ENCODE measurements at regions not wholly inside any gene's neighbourhood (a gene's known extent, or its start where the extent isn't known, plus 50 kb on each side); places are given as distances from the start of the nearest gene placed in this dataset.

DNA sequence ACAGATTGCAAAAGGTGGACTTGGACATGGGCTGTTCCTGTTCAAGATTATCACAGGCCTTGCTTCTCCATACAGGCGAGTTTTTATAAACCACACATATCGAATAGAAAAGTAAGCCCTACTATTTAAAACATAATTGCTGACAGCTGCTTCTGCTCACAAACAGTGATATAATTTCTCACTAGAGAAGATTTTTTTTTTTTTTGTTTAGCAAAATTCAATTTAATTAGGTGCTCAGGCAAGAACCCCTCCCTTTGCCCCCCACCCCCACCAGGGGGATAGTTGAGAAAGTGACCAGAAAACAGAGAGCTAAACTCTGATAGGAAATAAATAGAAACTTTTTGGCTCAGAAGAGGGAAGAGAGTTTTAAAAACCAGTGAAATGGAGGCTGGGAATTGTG is 132.8 kb upstream of the CRY1 start:
- DNase-seq = no peak

DNA sequence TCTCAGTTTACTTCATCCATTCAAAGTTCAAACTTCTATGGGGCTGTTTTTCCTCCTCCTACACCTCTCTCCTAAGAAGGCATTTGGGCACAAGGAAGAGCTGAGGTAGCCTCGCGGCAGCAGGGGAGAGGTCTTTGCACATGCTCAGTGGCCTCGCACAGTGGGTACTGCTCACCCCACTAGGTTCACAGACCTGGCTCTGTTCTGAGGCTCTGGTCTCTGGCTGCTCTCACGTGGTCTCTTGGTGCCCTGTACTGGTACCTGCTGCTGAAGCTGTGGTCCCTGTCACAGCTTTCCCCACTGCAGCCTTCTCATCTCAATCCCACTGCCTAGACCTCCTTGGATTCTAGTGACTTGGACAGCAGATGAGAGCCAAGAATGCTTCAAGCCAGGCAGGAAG is 134.7 kb upstream of the CRY1 start:
- DNase-seq = no peak

DNA sequence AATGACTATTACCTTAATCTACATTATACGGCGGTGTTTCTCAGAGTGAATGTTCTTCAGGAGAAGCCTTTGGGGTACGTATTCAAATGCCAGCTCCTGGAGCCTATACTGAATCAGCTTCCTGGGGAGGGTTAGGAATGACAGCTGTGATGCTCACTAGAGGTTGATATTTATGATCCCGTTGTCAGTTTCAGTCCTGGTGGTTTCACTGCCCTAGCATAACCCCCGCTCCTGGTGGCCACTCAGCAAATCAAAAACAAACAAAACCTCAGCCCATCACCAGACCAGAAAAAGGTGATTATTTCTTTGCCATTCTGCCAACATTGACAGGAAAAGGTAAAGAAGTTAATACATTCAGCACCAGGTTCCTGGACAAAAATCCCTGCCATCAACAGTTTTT is 136.5 kb upstream of the CRY1 start:
- DNase-seq = no peak

DNA sequence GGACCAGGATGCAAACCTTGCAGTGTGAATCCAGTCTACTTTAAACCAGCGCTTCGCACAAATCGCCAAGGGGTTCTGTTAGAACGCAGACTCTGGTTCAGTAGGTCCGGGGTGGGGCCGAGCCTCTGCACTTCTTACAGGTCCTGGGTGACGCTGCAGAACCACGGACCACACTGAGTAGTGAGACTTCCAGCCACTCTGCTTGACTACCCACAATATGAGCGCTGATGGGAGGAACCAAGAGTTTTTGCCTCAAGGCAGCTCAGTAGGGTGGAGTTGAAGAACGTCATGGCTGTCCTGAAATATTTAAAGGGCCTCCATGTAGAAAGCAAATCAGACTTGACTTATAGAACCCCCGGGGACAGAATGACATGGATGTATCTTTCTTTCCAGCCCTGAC is 138.0 kb upstream of the CRY1 start:
- no peak for DNase-seq

DNA sequence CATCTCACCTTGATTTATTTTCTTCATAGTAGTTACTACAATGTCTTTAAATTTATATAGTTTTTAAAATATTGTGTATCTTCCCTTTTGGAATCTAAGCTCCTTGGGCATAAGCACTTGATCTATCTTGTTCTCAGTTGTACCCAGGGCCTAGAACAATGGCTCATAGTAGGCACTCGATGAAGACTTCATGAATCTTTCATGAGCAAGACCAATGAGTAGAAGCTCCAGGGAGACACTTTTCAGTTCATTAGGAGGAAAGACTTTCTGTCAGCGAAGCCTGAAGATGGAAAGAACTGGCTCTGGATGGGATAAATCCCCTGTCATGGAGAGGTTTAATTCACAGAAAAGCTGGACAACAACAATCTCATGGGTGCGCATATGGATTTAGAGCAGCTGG is 140.2 kb upstream of the CRY1 start:
- no peak for DNase-seq

DNA sequence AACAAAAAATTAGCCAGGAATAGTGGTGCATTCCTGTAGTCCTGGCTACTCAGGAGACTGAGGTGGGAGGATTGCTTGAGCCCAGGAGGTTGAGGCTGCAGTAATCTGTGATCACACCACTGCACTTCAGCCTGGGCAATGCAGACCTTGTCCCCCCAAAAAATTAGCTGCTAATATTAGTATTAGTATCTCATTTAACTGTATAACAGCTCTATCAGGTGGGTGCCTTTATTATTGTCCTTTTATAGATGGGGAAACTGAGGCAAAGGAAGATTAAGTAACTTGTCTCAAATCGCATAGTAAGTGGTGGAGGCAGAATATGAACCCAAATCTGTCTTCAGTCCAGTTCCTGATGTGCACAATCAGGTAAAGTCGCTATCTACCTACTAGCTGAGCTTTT is 142.3 kb upstream of the CRY1 start:
- DNase-seq = no peak

DNA sequence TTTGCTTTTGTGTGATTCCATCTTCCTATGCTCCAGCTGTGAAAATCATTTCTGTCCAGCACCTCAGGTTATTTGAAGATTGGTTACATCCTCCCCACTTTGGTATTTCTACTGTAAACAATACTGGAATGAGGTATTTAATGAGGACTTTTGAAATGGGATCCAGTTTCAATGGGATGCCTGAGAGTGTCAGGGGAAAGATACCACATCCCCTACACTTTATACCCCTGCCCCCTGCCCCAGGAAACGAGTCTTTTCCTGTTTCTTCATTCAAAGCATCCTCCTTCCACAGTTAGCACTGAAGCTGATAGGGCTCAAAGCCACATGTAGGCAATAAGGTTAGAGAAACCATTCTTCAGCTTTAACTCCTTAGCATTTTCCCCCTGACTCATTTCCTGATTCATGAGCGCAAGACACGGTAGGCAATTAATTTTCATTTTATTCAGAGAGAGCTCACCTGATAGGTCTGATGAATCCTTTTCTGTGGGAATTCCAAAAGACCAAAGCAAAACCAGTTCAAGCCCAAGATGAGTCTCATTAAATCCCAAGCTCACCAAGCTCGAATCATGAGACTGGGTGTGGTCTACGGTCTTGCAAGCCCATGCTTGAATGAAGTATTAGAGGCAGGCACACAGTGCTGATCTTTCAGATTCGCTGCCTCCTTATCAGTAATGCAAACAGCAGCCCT is 143.6 kb upstream of the CRY1 start:
- no peak for DNase-seq

DNA sequence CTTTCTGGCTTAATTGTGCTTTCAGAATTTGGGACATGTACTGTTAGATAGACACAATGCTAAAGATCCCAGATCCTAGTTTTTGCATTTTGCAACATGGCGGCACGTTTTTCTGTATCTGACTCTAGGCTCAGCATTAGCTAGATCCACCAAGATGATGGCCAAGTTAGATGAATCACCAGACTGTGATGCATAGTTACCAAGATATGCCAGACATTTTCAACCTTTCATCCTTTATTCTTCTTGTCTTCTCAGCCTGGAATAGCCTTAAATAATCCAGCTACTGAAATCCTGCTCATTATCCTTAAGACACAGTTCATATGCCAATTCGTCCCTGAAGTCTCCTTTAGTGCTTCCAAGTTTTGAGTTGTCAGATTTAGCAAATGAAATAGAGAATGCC is 144.9 kb upstream of the CRY1 start:
- no peak for DNase-seq

DNA sequence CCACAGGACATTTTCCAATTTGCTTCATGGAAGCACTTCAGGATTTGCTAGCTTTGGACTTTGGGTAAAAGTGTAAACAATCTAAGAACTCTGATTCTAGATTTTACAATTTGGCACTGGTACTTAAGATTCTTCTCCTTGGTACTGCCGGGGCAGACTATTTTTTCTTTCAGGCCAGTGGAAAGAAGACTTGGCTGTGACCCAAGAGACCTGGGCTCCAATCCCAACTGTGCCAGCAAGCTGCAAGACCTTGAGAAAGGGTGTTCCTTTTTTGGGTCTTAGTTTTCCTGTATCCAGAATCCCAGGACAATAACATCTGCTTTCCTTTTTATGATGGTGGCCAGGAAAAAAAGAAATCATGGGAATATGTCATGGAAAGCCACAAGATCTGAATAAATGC is 148.1 kb upstream of the CRY1 start:
- no peak for DNase-seq

DNA sequence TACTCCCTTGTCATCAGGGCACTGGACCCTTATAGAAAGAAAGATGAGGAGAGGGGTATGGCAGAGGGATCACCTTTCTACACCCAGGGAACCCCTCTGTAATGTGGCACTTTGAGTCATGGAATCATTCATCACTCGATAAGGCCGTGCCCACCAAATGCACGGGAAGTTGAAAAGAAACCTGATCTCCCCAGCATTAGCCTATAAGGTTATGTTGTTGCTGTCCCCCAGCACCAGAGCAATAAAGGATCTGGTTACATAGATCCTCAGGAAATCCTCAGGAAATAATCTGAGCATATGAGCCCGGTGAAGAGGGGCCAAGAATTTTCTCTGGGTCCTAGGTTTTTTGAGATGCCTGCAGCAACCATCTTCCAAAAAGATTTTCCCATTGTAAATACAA is 148.8 kb upstream of the CRY1 start:
- no peak for DNase-seq

DNA sequence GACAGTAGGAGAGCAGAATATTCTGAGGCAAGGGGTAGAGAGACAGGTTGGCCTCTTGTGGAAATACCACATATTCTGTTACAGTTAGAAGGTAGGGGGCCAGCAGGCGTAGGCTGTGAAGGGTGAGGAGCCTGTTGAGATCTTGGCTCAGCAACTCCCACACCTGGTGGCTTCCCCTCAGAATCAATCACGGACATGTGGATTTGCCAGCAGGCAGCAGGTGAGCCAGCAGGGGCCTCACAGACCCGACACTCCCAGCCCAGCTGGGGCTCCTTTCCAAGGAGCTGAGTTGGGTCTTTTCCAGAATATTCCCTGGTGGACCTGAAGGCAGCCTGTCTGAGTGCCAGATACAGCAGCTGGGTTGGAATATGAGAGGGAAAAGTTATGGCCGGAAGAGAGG is 150.0 kb upstream of the CRY1 start:
- no peak for DNase-seq

DNA sequence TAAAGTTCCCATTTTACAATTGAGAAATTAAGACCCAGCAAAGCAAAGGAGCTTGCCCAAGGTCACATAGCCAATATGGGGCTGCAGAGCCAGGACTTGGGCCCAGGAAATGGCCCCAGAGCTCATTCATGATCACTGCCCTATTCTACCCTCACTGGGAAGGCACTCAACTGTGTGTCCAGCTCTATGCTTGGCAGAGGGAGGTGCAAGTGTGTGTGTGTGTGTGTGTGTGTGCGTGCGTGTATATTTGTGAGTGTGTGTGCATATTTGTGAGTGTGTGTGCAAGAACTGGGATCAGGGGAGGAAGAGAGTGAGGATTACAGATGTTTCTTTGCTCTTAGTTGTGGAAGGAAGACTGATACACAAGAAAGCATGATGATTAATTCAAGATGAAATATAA is 151.2 kb upstream of the CRY1 start:
- DNase-seq = no peak

DNA sequence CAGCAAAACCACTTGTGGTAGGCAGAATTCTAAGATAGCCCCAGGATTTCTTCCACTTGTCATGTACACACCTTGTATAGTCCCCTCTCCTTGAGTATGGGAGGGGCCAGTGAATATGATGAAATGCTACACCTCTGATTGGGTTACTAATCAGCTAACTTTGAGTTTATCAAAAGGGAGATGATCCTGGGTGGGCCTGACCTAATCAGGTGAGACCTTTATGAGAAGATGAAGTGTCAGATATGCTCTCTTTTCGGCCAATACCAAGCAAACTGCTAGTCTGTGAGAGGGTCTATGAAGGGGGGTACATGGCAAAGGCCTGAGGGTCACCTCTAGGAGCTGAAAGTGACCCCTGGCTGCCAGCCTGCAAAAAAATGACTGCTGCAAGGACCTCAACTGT is 154.3 kb upstream of the CRY1 start:
- no peak for DNase-seq

DNA sequence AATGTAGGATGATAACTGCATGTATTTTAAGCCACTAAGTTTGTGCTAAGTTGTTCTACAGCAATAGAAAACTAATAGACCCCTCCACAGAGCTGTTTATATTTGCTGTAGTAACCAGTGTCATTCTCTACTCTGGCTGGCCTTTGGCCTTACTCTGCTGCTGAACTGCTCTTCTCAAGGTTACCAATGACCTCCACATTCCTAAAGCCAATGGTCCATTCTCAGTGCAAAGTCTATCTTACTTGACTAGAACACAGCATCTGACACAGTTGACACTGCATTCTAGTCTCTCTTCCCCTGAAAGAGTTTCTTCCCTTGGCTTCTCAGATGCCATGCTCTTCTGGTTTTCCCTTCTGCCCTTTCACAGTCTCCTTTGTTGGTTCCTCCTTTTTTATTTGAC is 154.8 kb upstream of the CRY1 start:
- DNase-seq = no peak

DNA sequence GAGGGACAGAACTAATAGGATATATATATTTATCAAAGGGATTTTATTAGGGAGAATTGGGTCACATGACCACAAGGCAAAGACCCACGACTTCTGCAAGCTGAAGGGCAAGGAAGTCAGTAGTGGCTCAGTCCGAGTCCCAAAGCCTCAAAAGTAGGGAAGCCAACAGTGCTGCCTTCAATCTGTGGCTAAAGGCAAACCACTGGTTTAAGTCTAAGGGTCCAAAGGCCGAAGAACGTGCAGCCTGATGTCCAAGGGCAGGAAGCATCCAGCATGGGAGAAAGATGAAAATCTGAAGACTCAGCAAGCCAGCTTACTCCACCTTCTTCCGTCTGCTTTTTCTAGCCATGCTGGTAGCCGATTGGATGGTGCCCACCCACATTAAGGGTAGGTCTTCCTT is 157.9 kb upstream of the CRY1 start:
- DNase-seq = no peak

DNA sequence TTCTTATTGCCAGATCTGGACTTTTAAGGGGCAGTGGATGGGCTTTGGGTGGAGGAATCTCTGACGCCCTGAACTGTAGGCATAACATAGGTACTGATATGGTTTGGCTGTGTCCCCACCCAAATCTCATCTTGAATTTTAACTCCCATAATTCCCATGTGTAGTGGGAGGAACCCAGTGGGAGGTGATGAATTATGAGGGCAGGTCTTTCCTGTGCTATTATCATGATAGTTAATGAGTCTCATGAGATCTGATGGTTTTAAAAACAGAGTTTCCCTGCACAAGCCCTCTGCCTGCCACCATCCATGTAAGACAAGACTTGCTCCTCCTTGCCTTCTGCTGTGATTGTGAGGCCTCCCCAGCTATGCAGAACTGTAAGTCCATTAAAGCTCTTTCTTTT is 160.0 kb upstream of the CRY1 start:
- no peak for DNase-seq

DNA sequence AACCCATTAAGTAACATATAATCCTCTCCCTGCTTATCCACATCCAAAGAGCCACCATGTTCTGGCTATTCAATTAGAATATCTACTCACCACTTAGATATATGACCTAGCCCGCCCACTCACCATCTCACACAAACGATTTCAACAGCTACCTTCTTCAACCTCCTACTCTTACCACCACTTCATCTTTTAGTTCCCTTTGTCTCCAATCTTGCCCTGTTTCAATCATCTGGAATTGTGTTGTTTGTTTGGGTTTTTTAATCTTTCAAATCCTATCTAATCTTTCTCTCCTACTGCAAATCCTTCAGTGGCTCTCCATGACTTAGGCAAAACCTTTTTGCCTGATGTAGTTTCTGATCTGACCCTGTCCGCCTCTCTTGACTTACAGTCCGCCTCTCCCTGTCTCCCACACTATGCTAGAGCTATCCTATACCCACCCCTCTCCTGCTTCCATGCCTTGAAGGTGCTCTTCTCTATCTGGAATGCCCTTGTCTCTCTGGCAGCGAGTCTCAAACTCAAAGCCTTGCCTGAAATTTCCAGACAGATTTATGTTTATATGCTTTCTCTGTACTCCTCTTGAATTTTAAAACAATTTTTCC is 161.0 kb upstream of the CRY1 start:
- no peak for DNase-seq

DNA sequence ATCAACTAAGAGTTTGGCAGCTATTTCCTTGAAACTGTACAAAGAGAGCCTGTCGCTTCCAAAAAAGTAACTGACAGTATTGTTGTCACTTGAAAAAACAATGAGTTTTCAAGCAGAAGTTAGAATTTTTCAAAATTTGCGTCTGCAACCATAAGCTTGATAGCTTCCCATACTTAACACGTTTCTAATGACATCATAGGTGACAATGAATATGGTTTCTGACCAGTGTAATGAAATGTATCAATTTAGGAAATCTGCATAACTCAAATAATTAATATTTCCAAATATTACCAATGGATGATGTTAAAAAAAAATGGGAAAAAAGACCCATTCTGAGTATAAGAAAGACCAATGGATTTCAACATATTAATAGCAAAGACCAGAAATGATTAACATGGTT is 165.4 kb upstream of the CRY1 start:
- DNase-seq = no peak

DNA sequence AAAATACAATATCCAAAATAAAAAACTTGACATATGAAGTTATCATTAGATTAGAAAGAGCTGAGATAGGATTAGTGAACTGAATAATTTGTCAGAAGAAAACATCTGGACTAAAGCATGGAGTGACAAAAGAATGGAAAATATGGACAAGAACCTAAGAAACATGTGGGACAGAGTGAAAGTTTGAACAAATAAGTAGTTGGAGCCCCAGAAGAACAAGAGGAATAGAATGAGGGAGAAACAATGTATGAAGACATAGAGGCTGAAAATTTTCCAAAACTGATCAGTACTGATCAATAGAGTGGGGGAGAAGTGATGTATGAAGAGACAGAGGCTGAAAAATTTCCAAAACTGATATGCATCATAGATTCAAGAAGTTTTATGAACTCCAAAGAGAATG is 170.6 kb upstream of the CRY1 start:
- no peak for DNase-seq

DNA sequence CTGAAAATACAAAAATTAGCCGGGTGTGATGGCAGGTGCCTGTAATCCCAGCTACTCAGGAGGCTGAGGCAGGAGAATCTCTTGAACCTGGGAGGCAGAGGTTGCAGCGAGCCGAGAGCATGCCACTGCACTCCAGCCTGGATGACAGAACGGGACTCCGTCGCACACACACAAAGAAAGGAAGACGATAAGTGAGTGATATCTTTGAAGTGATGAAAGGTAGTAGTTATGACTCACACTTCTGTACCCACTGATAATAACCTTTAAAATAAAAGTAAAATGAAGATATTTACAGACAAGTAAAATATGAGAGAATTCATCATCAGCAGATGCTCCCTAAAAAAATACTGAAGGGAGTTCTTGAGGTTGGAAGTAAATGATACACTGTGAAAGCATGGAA is 171.3 kb upstream of the CRY1 start:
- no peak for DNase-seq

DNA sequence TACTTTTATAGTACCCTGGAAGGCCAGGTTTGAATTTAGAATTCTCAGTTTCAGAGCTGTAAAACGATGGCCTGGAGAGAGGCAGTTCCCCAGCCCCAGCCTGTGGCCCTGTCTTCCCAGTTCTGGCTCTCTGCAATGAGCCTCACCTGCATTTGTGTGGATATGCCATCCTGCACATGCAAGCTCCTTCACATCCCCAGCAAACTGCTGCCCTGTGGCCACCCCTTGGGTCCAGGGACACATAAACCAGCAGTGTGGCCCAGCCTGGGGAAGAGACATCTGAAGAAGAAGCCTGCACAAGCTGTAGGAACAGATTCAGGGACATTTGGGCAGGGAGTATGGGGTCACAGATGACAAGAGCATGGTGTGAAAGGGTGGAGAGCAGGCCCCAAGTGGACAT is 174.3 kb upstream of the CRY1 start:
- no peak for DNase-seq

DNA sequence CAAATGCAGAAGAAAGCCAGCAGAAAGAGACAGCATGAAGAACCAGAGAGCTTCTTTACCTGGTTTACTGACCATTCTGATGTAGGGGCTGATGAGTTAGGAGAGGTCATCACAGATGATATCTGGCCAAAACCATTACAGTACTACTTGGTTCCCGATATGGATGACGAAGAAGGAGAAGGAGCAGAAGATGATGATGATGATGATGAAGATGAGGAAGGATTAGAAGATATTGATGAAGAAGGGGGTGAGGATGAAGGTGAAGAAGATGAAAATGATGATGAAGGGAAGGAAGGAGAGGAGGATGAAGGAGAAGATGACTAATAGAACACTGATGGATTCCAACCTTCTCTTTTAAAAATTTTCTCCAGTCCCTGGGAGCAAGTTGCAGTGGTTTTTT is 178.2 kb upstream of the CRY1 start:
- no peak for DNase-seq

DNA sequence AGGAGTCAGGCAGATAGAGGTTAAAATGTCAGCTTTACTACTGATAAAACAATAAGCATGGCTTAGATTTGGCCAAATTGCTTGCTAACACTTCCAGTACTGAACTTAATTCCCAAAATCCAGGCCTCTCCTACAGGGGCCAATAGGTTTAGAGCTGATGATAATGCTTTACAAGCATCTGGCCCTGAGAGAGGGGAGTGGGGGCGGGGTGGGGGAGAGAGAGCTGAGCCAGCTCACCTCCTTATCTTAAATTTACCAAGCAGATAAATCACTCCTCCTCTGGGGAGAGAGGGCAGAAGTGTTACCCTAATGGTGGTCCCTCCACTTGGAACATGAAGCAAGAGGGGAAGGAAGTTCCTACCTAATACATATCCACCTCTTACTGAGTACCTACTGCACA is 182.2 kb upstream of the CRY1 start:
- no peak for DNase-seq

DNA sequence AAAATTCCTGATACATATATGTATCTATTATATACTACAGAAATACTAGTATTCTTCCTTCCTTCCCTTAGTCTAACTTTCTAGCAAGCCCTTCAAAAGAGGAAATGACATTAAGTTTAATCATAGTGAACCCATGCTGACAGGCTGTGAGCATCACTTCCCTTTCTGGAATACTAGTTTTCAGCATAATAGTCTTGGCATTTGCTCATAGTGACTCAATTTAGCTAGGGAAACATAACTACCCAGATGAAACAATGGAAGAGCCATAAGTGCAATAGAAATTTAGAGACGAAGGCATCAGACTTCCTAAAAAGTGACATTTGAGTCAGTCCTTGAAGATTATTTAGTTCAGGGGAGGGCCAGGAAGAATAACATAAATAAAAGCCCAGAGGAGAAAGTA is 184.5 kb upstream of the CRY1 start:
- no peak for DNase-seq

DNA sequence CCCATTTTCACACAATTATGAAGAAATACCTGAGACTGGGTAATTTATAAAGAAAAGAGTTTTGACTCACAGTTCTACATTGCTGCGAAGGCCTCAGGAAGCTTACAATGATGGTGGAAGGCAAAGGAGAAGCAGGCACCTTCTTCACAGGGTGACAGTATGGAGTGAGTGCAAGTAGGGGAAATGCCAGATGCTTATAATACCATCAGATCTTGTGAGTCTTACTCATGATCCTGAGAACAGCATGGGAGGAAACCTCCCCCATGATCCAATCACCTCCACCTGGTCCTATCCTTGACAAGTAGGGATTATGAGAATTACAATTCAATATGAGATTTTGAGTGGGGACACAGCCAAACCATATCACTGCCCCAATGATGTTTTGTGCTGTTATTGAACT is 189.3 kb upstream of the CRY1 start:
- DNase-seq = no peak

DNA sequence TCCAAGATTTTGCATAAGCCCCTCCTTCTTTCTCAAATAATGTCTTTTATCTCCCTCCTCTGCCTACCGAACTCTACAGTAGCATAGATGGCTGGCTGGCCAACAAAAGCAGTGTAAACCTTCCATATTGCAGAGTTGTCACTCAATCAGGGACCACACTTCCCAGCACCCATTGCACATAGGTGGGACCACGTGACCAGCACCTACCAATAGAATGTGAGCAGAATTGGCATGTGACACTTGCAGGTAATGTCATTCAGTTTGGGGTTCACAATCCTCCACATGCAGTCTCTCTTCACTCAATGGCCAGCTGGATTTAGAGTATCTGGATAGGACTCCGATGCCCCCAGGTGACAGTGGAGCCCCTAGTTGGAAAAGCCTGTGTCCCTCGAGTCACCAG is 190.3 kb upstream of the CRY1 start:
- DNase-seq = no peak
